HG03280 (cell line): ENCODE measurements at regions not wholly inside any gene's neighbourhood (a gene's known extent, or its start where the extent isn't known, plus 50 kb on each side); places are given as distances from the start of the nearest gene placed in this dataset.
"Not testable (repeated sequence)": the region's sequence is repeated elsewhere in the genome, so short reads cannot be mapped to it uniquely, and the experiment has no call there.

Experiments
- ATAC-seq: cut with Tn5 transposase; IDR thresholded peaks from one replicate; pipeline ENCODE4 v1.9.1; 2021; ENCODE audit warnings: mild to moderate bottlenecking, moderate library complexity; ENCODE audit not compliant: unreplicated experiment

DNA sequence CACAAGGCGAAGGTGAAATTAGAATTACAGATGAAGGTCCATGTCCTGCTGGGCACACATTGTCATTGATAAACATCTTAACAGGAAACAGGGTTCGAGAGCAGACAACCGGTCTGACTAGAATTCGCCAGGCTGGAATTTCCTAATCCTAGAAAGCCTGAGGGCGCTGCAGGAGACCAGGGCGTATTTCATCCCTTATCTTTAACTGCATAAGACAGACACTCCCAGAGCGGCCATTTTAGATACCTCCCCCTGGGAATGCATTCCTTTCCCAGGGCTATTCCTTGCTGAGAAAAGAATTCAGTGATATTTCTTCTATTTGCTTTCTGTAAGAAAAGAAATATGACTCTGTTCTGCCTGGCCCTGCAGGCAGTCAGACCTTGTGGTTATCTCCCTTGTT, 357.7 kb downstream of the FAM170A start:
- ATAC-seq = not testable (repeated sequence)

DNA sequence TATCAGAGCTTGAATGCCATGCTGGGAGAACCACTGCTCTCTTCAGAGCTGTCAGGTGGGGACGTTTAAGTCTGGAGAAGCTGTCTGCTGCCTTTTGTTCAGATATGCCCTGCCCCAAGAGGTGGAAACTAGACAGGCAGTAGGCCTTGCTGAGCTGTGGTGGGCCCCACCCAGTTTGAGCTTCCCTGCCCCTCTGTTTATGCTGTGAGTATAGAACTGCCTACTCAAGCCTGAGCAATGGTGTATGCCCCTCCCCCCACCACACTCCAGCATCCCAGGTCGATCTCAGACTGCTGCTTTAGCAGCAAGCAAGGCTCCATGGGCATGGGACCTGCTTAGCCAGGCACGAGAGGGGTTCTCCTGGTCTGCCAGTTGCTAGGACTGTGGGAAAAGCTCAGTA, 362.3 kb downstream of the FAM170A start:
- no peak for ATAC-seq

DNA sequence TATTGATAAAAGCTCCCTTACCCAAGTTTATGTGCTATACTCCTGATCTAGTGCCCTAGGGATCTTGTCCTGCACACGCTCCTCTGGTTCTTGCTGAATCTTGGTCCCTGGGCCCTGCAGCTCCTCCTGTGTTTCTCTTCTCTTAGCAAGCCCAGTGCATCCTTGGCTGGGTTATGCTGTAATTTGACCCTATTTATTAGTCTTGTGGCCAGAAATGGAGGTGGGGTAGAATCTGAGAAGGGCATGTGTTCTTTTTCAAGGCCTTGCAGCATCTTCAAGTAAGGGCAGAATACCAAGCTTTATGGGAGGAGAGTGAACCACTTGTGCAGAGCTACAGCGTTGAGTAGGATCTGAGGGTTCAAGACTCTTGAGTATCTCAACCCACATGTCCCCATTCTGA, 366.8 kb downstream of the FAM170A start:
- no peak for ATAC-seq

DNA sequence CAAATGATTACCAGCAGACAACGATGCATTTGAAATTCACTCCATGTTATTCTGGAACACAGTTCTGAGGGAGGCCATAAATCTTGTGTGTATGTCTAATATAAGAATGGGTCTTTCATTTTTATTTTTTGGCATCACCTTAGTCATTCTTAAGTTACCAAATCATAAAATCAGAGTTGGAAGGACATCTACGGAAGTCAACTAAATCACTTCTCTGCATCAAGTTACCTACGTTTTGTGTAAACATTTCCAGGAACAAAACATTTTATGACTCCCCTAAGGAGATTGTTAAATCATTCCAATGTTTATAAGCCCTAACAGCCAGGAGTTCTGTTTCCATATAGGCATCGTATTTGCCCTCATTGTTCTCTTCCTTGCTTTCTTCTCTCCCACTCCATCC, 378.2 kb downstream of the FAM170A start:
- ATAC-seq = no peak

DNA sequence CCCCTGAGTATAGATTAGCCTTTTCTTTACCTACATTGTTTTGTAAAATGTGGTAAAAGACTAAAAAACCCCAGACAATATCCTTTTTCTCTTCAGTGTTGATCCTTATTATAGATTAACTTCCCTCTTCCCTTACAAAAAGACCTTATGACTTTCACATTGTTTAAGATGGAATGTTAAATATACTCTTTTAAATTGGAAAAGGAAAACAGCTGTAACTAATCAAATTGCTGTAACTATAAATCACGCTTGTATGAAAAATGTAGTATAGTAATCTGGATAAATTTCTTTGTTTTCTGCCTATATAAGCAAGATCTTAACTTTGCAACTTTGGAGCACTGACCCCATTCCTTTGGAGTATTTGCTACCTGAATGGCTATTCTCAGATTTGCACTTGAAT, 383.1 kb downstream of the FAM170A start:
- no peak for ATAC-seq

DNA sequence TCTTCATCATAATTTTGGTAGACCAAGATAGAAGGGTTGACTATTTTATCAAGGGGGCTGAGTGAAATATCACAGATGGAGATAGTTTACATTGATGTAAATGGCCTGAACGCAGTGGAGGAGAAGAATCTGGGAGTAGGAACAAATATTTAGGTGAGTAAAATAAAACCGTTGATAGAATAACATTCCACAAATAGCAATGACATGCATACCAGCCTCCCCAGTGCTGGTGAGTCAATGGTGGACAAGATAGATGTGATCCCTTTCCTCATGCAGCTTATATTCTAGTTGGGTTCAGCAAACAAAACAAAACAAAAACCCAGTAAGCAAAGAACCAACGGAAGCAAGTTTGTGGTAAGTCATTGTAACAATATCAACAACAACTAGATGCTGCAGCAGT, 385.2 kb downstream of the FAM170A start:
- no peak for ATAC-seq

DNA sequence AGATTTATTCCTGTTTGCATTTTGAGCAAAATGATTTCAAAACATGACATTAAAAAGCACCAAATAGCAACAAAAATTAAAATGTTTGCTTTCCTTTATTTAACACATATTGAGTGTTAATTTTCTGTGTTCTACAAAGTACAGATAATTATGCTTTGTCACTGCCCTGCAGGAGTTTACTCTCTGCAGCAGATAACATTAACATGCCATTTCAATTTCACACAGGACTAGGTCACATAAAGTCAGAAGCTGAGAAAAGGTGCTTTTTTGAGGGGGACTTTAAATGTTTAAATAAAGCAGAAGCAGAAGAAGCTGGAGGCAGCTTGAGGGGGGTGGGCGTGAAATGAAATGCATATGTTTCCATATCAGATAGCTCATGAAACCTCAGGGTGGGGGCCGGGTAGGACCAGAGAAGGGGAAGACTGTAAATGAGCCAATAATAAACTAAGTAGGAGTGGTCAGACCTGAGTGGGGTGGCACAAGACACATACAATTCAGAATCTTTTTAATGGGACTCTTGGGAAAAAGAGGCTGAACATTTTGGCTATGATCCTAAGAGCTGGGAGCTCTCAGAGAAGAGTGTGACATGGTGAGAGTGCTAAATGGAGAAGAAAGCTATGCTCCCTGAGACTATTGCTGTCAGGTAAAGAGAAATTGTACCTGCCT, 387.5 kb downstream of the FAM170A start:
- no peak for ATAC-seq

DNA sequence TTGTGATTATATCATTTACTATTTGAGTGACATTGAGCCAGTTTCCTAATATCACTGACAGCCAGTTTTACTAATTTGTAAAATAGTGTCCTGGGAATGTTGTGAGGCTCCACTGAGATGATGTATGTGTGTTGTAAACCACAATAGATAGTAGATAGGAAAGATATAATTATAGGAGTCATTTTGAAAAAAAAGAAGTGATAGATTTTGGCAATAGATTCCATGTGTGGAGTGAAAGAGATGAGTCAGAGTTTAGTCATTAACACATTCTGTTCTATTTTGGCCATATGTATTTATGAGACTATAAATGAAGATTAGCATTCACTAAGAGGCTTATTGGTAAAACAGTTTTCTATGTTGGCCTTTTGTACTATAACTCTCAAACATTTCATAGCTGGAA, 388.2 kb downstream of the FAM170A start:
- no peak for ATAC-seq

DNA sequence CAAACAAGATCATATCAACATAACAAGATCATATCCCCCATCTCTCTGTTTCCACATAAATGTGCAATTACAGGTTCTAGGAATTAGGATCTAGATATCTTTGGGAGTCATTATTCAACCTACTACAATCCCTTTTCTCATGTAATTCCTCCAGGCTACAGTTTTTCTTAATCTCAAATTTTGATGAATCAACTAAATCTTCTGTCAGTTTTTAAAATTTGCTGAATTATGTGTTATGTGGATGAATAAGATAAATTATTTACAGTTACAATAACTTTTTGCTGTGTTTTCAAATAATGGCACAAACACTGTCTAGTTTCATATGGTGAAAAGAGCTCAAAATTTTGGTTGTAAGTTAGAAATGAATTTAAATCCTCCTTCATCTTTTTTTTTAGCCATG, 405.8 kb downstream of the FAM170A start:
- no peak for ATAC-seq

DNA sequence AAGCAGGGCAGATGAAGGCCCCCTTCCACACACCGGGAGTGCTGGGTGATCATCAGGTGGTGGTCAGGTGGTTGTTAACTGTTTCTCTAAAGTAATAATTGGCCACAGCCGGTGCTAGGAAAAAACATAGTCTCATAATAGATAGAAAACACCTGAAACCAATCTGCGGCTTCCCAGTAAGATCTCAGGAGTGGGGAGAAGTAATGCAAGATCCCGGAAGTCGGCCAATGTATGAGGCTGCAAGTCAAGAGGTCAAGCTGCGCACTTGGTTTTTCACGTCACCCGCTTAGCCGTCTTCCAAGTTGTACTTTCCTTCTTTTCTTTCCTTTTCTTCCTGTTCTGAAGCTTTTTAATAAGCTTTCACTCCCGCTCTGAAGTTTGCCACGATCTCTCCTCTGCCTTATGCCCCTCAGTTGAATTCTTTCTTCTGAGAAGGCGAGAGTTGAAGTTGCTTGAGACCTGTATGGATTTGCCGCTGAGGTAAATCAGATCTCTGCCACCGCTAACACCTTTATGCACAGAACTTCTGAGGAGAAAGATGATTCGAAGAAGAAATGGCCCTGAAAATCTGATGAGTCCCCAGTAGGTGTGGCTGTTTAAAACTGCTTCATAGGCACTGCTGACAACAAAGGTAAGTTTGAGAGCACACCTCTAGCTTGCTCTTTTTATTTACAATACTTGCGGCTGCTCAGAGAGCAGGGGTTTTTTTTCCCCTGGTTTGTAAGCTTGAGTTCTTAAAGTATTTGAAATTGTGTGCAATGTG, 406.6 kb downstream of the FAM170A start:
- ATAC-seq = no peak

DNA sequence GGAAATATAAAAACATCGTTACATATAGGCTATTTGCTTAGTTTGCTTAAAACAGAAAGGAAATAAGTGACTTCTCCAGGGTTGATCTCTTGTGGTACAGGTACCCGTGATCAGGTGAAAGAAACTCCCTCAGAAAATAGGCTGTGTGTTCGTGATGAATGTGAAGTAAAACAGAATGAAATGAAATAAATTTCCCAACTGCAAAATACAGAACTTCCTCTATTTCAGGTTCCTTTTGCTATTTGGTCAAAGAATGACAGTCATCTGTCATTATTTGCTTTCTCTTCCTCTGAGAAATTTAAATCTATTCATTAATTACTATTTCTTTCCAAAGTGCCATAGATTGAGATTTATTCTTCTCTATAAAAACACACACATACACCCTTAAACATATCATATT, 408.1 kb downstream of the FAM170A start:
- ATAC-seq = no peak

DNA sequence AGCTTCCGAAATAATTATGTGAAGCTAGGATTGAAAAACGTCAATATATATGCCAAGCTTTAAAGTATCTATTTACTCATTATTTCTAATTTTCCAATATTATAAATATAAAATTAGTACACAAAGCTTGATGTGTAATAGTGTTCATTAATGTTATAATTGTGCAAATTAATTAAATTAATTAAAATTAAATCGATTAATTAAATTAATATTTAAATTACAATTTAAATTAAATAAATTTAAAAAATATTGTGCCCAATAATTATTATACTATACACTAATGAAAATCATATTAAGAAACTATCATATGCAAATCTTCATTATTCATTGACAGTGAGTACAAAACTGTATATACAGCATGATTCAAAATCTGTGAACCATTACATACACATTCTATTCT, 409.8 kb downstream of the FAM170A start:
- ATAC-seq = no peak

DNA sequence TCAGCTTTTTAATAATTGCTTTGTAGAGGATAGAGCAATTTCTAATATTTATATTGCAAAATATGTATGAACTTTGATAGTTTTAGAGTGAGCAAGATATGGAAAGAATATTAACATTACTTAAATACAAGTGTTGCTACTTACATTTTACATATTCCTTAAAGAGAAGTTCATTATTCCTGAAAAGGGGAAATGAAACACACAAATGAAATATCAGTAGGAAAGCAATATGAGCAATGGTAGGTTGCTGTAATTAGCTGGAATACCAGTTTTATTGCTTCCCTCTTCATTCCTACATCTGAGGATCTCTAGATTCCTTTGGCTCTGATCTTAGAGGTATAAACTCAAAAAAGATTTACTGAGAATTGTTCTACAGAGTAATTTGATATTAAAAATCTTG, 414.1 kb downstream of the FAM170A start:
- no peak for ATAC-seq

DNA sequence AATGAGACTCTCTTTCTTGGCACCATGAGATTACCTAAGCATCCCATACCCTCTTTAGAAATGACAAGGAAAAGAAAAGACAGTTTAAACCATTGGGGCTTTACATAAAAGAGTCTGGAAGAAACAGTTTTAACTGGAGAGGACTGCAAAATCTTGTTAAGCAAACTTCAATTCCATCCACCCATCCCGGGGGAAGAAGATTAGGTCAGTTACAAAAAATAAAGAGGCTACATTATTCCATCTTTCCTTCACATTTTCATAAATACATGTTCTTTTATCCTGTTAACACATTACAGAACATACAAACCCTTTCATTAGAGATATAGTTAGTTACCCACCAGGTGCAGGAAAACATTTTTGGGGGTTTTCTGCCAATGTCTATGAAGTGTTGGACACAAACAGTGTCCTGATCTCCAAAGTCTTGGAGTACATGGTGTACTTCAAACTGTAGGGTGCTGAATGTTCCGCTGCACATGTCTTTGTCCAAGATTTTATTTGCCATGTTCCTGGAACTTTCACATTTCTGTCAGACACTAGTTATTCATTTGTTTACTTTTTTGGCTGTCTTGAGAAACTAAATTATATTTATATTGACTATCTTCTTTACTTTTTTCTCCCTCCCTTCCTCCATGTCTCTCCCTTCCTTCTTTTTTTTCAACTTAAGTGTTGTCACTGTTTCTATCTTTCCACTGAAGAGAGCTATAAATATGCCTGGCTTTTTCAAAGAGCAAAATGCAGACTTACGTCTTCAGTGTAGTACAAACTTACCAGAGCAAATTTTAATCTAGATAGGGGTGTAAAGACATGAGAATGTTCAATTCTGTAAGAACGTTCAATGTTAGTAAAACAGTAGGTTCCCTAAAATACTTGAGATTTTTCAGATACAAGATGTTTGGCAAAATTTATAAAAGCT, 410.9 kb upstream of the PRR16 start:
- ATAC-seq = no peak

DNA sequence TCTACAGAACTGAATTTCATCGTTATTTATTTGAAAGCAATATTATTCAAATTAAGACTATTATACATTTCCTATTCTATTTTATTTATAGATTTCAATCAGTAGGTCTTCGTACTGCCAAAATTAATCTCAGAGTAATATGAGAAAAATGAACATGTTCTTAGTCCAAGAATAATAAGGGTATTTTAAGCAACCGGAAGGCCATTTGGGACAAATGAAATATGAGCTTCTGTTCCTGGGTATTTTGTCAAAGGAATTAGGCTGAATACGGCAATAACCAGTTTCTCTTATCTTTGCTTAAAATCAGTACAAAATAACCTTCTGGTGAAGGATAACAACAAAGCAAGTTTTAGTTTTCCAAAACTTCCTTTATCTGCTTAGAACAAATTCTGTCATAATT, 410.3 kb upstream of the PRR16 start:
- ATAC-seq = no peak

DNA sequence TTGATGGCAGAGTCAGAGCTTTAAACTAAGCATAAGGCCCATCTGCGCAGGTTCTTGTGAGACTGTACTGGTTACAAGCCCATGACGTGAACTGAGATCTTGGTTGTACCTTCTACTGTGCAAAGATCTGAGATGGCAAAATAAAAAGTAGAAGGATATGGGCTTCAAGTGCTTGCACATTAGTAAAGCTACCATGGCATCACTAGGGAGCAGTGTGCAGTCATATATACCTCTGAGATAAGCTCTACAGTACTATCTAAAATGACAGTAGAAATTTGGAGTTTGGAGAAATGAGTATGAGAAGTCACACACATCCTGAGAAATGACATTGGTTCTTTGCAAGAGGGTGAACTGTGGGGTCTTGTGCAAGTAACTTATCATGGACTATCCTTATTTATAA, 408.2 kb upstream of the PRR16 start:
- ATAC-seq = no peak

DNA sequence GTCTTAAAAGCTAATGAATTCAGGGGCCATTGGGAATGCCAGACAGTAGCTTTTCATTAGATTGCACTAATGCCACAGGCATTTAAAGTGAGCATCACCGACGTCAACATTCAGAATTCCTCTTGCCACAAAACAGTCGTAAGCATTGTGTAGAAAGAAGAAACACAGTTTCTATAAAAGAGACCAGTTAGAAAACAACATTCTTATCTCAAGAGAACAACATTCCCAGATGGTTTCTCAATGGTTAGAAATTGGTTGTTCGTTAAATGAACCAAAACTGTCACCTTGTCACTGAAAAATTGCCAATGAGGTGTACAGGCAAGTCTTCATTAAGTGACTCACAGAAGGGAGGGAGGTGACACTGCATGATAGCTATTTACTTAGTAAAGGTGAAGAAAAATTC, 401.6 kb upstream of the PRR16 start:
- no peak for ATAC-seq

DNA sequence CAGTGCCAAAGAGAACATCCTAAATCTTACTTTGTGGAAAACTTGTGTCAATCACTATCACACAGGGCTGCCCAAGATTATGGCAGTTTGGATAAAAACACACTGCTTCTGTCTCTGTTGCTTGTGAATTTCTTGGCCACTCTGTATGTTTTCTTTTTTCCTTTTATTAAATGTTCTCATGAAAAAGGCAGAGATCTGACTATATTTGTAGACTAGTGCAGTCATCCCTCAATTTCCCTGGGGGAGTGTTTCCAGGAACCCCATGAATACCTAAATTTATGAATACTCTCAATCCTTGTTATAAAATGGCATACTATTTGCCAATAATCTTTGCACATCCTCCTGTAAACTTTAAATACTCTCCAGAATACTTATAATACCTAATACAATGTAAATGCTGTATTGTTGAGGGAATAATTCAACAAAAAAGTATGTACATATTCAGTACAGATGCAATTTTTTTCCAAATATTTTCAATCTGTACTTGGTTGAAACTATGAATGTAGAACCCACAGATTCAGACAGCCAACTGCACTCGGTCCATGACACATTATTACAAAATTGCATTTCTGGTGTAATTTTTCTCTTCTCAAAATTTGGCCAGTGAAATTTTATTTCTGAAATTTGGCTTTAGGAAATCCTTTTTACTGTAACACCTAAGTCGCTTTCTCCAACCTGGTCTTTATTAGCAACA, 391.9 kb upstream of the PRR16 start:
- ATAC-seq = no peak

DNA sequence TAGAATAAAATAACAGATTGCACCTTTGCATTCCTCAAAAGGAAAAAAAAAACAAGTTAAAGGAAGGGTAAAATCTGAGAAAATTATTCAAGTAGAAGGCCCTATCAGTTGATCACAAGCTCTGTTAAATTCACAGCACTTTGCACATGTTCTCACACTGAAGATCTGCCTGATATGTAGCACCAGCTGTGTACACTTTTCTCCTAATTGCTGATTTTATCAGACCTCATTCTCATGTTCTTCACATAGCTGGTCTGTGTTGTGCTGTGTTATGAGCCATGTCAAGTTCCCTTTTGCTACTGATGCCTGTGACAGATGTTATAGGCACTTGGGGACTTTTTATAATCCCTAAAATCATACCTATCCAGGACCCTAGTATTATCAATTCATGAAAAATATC, 390.4 kb upstream of the PRR16 start:
- ATAC-seq = no peak

DNA sequence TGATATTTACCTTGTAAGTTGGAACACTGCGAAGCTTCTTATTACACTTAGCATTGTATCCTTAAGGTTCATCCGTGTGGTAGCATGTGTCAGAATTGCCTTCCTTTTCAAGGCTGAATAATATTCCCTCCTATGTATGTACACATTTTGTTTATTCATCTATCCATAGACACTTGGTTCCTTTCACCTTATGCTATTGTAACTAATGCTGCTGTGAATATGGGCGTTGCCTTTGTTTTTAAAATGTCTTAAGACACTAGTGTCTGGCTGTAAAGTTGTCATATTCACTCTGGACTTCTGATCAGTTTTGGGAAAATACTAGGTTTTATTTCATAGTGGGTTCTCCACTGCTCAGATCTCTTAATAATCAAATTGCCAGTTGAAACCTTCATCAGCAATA, 383.3 kb upstream of the PRR16 start:
- no peak for ATAC-seq
